GM23338 (cell line): ENCODE measurements at regions not wholly inside any gene's neighbourhood (a gene's known extent, or its start where the extent isn't known, plus 50 kb on each side); places are given as distances from the start of the nearest gene placed in this dataset.

Experiments used
- CREB1 ChIP-seq: fragments of 250-450 bp; sonication (Bioruptor Pico); IDR thresholded peaks from 2 replicates; pipeline ENCODE4 v1.5.0; 2020; ENCODE audit warnings: low read depth, mild to moderate bottlenecking, moderate library complexity
- CTCF ChIP-seq, 2 experiments: fragments of 200-600 bp in 1 of 2; sonication (generic) in 1 of 2; conservative IDR thresholded peaks; 2 replicates each; pipeline versions ENCODE4 v1.5.1 to v1.6.1; 2016 to 2017; ENCODE audit warnings: antibody characterized with exemption in 2 of 2, low read depth in 2 of 2, mild to moderate bottlenecking in 2 of 2, moderate library complexity in 1 of 2
- ETS1 ChIP-seq: IDR thresholded peaks from 2 replicates; pipeline ENCODE4 v1.6.1; 2016; ENCODE audit warnings: antibody characterized with exemption
- EZH2 ChIP-seq: fragments of 200-600 bp; sonication (generic); IDR thresholded peaks from one replicate; pipeline ENCODE4 v1.8.0; 2017; ENCODE audit warnings: antibody characterized with exemption, mild to moderate bottlenecking, low read depth; ENCODE audit not compliant: unreplicated experiment
- EZH2phosphoT487 ChIP-seq: fragments of 200-600 bp; sonication (generic); IDR thresholded peaks from one replicate; pipeline ENCODE4 v1.8.1; 2018; ENCODE audit warnings: antibody characterized with exemption; ENCODE audit not compliant: unreplicated experiment
- JUNB ChIP-seq: IDR thresholded peaks from one replicate; pipeline ENCODE4 v1.6.1; 2016; ENCODE audit warnings: antibody characterized with exemption; ENCODE audit not compliant: unreplicated experiment
- POLR2AphosphoS5 ChIP-seq: IDR thresholded peaks from 2 replicates; pipeline ENCODE4 v1.6.1; 2016; ENCODE audit warnings: antibody characterized with exemption, low read depth
- STAT1 ChIP-seq: IDR thresholded peaks from one replicate; pipeline ENCODE4 v1.6.1; 2016; ENCODE audit warnings: antibody characterized with exemption; ENCODE audit not compliant: unreplicated experiment
- TF ChIP-seq, protein P1 (sequence below): IDR thresholded peaks from one replicate; pipeline ENCODE4 v1.6.1; 2018; ENCODE audit warnings: antibody characterized with exemption; ENCODE audit not compliant: unreplicated experiment

DNA sequence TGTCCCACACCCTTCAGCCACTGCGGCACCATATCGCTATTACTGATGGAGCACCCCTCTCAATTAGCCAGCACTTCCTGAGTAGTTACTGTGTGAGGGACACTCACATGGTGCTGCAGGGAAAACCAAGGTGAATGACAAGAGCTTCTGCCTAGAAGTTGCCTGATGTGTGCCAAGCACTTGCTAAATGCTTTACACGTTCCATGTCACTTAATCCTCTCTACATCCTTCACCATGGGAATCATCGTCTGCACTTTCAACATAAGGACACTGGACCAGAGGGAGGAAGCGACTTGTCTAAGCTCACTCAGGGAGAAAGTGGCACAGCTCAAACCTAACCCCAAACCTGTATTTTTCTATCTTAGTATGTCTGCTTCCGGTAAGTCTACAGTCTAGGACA is 344.8 kb downstream of the SIPA1L2 start:
- no peak for TF ChIP-seq CTCF (conservative IDR thresholded peaks at IDR 0.05; ENCODE audit: low read depth in 2 of 2)
- no peak for TF ChIP-seq EZH2
- TF ChIP-seq, protein P1, sequence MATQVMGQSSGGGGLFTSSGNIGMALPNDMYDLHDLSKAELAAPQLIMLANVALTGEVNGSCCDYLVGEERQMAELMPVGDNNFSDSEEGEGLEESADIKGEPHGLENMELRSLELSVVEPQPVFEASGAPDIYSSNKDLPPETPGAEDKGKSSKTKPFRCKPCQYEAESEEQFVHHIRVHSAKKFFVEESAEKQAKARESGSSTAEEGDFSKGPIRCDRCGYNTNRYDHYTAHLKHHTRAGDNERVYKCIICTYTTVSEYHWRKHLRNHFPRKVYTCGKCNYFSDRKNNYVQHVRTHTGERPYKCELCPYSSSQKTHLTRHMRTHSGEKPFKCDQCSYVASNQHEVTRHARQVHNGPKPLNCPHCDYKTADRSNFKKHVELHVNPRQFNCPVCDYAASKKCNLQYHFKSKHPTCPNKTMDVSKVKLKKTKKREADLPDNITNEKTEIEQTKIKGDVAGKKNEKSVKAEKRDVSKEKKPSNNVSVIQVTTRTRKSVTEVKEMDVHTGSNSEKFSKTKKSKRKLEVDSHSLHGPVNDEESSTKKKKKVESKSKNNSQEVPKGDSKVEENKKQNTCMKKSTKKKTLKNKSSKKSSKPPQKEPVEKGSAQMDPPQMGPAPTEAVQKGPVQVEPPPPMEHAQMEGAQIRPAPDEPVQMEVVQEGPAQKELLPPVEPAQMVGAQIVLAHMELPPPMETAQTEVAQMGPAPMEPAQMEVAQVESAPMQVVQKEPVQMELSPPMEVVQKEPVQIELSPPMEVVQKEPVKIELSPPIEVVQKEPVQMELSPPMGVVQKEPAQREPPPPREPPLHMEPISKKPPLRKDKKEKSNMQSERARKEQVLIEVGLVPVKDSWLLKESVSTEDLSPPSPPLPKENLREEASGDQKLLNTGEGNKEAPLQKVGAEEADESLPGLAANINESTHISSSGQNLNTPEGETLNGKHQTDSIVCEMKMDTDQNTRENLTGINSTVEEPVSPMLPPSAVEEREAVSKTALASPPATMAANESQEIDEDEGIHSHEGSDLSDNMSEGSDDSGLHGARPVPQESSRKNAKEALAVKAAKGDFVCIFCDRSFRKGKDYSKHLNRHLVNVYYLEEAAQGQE: no peak
- TF ChIP-seq CREB1 (CRISPR knock-in tag): no peak
- no peak for TF ChIP-seq POLR2AphosphoS5
- no peak for TF ChIP-seq EZH2phosphoT487
- TF ChIP-seq JUNB: no peak
- no peak for TF ChIP-seq ETS1
- no peak for TF ChIP-seq STAT1
